ENCODE measurements at regions not wholly inside any gene's neighbourhood (a gene's known extent, or its start where the extent isn't known, plus 50 kb on each side); places are given as distances from the start of the nearest gene placed in this dataset.

- TF ChIP-seq POLR2A (IDR thresholded peaks at IDR 0.05) (no peak), CTCF (IDR thresholded peaks at IDR 0.05) (no peak), POLR2AphosphoS5 (IDR thresholded peaks at IDR 0.05) (no peak)
Measured at GRCh38 chr10:2438248-2438939, 629.0 kb upstream of the PFKP start.
